Fibroblast of the conjunctiva (primary cell): ENCODE measurements at regions not wholly inside any gene's neighbourhood (a gene's known extent, or its start where the extent isn't known, plus 50 kb on each side); places are given as distances from the start of the nearest gene placed in this dataset.
"Not testable (repeated sequence)": the region's sequence is repeated elsewhere in the genome, so short reads cannot be mapped to it uniquely, and the experiment has no call there.

Experiments
- DNase-seq: peaks from one replicate; pipeline ENCODE4 v3.0.0-alpha.2; 2010; ENCODE audit warnings: low read depth

DNA sequence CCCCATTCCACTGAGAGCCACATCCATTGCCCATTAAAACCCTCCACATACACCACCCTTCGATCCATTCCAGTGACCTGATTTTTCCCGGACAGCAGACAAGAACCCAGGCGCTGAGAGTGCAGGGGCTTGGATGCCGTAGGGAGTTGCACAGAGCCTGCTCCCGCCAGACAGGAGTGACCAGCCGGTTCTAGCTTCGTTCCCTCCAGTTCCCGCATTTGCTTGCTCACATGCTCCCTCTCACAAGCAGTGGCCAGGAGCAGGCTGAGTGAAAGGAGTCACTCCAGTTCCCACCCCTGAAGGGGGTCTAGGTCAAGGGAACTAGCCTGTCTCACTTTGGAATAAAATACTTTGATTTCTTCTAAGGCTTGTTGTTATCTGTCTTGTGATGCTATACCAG is 119.5 kb downstream of the SKIDA1 start:
- DNase-seq, result no peak

GRCh38 chr10:21403256-21404015 is 122.0 kb downstream of the SKIDA1 start:
- DNase-seq, result no peak

- DNase-seq, result peak; percentile 13
Measured at GRCh38 chr10:21402606-21403083, 122.8 kb downstream of the SKIDA1 start.

- DNase-seq, result no peak
Measured at GRCh38 chr10:21401196-21401595, 124.3 kb downstream of the SKIDA1 start.

- peak; percentile 68 for DNase-seq
Measured at GRCh38 chr10:21399392-21400035, 126.0 kb downstream of the SKIDA1 start.

GRCh38 chr10:21398563-21399231 is 126.8 kb downstream of the SKIDA1 start:
- no peak for DNase-seq

- no peak for DNase-seq
Measured at GRCh38 chr10:21396889-21397288, 128.6 kb downstream of the SKIDA1 start.

- DNase-seq, result no peak
Measured at GRCh38 chr10:21393931-21394330, 131.6 kb downstream of the SKIDA1 start.

DNA sequence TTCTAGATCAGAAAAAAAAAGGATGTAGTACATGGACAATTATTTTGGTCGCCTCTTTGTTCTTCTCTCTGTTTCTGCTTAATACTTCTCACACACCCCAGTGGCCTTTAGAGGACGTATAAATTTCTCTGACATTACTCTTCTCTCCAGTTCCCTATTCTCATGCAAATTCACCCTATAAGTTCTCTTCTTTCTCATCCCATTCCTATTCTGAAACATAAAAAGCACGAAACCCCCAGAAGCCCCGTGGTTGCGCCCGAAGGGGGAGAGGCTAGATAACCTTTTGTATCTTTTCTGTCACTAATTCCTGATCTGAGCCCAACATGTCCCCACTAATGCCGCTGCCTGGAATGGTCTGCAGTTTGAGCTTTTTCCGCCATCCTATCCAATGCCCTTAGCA is 136.9 kb downstream of the SKIDA1 start:
- no peak for DNase-seq

- DNase-seq, result no peak
Measured at GRCh38 chr10:21387868-21388267, 137.6 kb downstream of the SKIDA1 start.

GRCh38 chr10:21385996-21386585 is 139.4 kb downstream of the SKIDA1 start:
- no peak for DNase-seq

DNA sequence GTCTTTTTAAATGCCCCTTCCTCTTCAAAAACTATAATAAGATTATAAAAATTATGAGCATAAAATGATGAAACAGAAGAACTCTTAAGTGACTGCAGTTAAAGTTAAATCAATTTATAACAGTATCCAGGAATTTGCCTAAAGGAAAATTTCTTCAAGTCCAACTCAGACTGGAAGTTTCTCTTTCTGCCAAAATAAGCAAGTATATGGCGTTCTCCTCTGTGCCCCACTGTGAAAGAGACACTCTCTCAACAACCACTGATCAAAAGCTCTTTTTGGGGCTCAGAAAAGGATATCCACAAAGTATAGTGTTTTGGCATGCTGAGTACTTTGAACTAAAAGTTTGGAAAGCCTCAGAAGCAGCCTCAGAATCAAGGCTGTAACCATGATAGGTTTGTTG is 139.9 kb downstream of the SKIDA1 start:
- DNase-seq, result no peak

- DNase-seq, result no peak
Measured at GRCh38 chr10:21379143-21379542, 146.3 kb downstream of the SKIDA1 start.

- DNase-seq, result not testable (repeated sequence)
Measured at GRCh38 chr10:21375274-21375673, 150.2 kb downstream of the SKIDA1 start.

GRCh38 chr10:21373881-21374280 is 151.6 kb downstream of the SKIDA1 start:
- DNase-seq, result not testable (repeated sequence)

DNA sequence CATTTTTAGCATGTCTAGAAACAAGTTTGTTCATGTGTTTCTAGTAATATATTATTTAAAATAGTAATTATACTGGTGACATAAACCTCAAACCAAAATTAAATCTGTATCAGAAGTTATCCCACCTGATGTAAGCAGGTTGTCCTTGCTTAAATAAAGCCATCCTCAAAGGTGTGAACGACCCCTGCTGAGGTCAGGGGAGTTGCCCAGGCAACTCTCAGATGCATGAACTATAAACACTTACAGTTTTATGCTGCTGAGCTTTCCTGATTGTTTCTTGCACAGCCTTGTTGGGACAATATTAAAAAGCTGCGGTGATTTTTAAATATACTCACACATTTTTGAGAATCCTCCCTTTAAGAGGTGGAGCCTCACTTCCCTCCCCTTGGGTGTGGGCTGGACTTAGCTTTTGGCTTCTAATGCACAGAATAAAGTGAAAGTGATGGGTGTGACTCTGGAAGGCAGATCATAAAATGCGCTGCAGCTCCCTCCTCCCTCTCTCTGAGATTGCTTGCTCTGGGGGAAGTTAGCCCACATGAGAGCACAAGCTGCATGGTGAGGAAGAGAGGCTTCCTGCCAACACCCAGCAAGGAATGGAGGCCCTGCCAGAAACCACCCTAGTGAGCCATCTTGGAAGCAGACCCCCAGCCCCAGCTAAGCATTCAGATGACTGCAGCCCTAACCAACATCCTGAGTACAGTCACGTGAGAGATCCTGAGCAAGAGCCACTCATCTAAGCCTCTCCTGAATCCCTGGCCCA is 152.7 kb downstream of the SKIDA1 start:
- DNase-seq, result peak; percentile 82

DNA sequence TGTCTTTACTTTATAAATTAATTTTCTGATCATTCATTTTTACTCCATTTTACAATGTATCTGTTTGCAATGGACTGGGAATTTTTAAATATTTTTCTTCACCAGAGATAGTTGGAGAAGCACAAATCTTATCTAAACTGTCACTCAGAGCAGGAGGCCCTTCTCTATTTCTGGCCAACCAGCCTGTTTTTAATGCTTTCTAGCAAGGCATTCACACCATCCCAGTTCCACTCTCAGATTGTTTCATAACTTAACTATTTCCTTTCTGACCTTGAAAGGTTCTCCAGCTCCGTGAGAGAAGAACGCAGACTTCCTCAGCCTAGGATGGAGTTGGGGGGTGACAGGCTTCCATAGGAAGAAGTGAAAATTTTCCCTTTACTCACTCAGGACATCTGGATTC is 155.8 kb downstream of the SKIDA1 start:
- no peak for DNase-seq

DNA sequence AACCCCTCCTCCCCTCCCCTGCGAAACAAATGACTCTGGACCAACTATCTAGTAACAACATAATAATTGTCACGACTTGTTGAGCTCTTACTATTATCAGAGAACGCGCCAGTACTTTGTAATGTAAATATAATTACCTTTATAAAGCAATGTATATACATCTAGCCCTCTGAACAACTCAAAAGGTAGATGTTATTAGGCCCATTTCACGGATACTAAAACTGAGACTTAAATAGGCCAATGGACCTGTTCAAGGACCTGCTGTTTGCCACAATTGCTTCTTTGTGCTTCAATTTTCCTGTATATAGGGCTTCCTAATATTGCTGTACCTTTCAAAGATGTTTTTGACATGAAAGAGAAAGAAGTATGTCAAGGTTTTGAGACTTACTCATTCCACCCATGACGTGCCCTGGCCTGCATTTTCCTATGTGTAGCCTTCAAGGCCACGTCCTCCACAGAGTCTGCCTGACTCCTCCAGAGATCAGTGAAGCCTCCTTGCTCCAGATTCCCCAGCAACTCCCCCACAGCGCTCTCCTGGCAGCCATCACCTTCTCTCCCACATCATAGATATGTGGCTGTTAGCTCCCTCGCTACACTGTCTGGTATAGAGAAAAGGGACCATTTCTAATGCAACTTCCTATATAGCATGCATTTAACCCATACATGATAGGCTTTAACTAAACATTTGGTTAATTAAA is 156.6 kb downstream of the SKIDA1 start:
- DNase-seq, result no peak

- DNase-seq, result no peak
Measured at GRCh38 chr10:21368022-21368582, 157.4 kb downstream of the SKIDA1 start.

- not testable (repeated sequence) for DNase-seq
Measured at GRCh38 chr10:21366108-21366507, 159.4 kb downstream of the SKIDA1 start.
